HG03060 (cell line): ENCODE measurements at regions not wholly inside any gene's neighbourhood (a gene's known extent, or its start where the extent isn't known, plus 50 kb on each side); places are given as distances from the start of the nearest gene placed in this dataset.
A peak's percentile ranks its signal among the peaks of the same experiment; 100 is the strongest.
"Not testable (repeated sequence)": the region's sequence is repeated elsewhere in the genome, so short reads cannot be mapped to it uniquely, and the experiment has no call there.

Source experiments
- ATAC-seq: cut with Tn5 transposase; IDR thresholded peaks from one replicate; pipeline ENCODE4 v1.9.1; 2021; ENCODE audit warnings: low read depth, moderate number of reproducible peaks; ENCODE audit not compliant: unreplicated experiment

DNA sequence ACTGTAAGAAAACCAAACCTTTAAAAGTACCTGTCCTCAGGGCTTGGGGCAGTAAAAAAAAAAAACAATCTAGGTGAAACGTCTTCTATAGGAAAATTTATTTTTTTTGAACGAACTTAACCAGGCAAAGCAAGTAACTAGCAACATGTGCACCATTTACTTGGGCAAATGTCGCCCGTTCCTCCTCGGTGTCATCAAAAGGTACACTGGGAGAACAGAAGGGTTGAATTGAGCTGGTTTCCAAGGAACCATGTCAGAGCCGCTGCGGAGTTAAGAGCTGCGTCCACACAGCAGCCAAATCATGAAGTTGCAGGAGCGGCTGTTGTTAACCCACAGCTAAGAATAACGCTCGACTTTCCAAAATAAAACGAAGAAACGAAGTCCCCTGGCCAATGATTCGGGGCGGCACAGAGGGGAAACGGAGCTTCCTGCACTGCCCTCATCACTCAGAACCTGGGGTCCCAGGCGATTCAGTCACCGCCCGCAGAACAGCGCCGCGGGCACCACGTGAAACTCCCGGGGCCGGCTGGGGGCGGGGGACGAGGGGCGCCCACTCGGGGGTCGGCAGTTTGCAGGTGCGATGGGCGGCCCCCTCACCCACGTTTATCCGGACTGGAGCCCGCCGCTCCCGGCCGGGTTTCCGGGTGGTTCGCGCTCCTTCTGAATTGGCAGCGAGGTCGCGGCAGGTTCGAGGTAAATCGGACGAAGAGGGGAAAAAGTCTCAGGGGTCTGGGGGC lies 53.6 kb upstream of the PLGLB1 start:
- not testable (repeated sequence) for ATAC-seq

DNA sequence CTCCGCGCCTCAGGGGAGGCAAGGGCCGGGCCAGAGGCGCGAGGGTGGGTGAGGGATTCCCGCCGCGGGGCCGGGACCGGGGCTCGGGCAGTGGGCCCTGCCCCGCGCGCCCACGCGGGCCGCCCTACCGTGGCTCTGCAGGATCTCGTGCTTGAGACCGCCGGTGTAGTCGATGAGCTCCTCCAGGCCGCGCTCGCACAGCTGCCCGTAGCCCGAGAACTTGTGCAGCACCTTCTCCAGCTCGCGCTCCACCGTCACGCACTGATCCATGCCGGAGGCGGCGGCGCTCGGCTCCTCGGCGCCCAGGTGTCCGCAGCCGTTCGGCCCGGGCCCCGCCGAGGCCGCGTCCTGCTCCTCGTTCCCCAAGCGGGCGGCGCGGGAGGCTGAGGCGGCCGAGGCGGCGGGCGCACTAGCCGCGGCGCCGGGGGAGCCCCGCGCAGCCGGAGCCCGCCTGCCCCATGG lies 54.2 kb upstream of the PLGLB1 start:
- ATAC-seq = peak; percentile 6

DNA sequence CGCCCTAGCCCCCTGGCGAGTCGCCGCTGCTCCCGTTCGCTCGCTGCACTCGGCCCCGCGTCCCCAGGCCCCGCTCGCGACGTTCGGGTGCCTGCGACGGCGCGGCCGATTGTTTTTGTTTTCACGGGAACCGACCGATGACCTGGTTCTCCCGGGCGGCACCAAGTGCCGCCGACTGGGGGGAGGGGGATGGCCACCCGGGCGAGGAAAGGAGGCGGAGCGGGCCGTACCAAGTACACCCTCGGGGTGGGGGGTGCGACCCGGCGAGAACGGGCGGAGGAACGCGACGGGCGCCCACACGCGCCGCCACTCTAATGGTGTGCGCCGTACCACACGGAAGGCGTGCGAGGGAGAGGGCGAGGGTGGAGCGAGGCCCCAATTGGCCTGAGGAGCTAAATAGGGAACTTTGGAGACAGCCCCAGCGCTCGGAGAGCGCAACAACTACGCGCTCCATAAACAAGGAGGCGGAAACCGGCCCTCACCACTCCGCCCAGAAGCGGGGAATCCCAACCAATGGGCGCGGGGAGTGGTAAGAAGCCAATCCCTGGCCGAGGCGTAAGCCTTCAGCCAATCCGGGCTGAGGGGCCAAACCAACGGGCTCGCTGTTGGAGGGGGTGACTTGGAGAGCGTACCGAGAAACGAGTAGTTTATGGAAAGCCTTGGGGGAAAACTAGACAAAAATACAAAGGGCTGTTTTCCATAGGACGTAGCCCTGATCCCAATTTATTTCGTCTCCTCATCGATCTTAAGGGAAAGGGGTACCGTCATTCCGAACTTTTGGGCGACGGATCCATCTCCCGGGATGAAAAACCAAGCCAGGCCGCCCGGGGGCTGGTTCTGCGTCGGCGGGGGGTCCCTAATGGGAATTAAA lies 54.8 kb upstream of the PLGLB1 start:
- ATAC-seq = peak; percentile 90

DNA sequence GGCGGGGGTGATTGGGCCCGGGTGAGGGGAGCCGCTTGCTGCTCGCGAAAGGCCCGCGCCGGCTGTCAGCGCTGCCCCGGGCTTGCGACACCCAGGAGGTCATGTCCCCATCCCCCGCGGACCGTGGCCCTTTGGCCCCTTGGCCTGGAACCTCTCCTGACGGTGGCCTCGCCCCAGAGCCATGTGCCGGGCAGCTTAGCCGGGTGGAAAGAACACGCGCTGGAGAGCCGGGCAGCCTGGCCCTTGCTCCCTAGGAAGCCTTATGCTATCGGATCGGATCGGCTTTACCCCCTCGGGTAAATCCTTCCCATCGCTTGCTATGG lies 55.4 kb upstream of the PLGLB1 start:
- ATAC-seq = not testable (repeated sequence)

DNA sequence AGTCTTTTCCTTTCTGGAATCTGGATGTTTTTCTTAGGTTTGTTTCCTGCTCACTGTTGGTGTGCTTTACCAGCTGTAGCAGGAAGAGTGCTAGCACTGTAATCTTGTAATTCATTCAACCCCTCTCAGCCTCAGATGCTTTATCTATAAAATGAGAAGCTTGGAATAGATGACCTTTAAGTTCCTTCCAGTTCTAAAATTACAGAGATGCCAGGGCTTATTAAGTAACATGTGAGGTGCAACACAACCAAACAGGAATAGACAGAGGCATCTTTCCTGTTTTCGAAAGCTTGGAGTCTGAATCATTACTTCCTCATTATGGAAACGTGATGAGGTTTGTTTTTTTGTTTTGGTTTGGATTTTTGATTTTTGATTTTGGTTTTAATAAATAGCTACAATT lies 60.1 kb upstream of the PLGLB1 start:
- ATAC-seq = not testable (repeated sequence)

DNA sequence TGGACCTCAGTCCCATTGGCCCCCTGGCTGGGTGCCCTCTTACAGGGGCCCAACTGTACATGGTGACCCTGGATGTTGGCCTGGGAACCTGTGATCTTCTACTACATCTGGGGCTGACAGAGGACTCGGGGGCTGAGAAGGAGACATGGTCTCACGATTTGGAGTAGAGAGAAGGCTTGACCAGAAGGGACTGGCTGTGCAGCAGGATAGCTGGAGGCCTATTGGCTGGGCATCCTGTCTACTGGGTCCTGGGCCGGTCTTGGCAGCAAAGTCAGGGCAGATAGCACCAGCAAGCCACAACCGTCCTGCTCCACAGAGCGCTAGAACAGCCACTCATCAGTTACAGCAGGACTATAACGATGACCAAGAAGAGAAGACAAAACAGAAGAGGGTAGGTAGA lies 66.4 kb upstream of the PLGLB1 start:
- ATAC-seq = not testable (repeated sequence)

DNA sequence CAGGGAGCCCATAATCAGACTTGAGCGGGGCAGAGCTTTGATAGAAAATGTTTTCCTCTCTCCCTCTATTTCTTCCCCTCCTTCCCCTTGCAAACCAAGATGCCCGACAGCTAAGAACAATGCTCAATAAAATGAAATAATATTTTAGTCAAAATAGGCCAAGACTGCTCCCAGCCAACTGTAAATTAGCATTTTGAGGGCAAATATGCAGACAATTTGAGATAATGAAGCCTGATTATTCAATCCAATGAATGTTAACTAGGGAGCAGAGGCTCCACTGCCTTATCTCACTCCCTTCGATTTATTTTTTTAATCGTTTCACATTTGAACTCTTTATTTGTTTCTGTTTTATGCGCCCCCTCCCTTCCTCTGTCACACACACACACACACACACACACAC lies 67.8 kb upstream of the PLGLB1 start:
- not testable (repeated sequence) for ATAC-seq

DNA sequence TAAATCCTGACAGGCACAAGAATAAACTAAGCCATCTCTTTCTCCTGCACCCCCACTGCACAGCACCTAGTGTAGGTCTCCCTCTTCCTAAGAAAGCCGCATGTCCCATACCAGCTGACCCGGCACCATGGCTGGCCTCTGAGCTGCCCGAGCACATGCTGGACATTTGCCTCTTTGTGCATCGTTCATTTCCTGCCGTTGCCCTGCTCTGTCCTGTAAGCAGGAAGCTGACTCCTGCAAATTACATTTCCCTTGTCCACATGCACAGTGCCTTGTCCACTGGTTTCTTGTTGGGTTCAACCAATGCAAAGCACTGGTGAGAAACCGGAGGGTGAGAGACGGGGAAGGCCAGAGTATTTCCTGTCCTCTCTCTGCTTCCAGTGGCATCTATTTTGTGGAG lies 71.6 kb upstream of the PLGLB1 start:
- not testable (repeated sequence) for ATAC-seq

DNA sequence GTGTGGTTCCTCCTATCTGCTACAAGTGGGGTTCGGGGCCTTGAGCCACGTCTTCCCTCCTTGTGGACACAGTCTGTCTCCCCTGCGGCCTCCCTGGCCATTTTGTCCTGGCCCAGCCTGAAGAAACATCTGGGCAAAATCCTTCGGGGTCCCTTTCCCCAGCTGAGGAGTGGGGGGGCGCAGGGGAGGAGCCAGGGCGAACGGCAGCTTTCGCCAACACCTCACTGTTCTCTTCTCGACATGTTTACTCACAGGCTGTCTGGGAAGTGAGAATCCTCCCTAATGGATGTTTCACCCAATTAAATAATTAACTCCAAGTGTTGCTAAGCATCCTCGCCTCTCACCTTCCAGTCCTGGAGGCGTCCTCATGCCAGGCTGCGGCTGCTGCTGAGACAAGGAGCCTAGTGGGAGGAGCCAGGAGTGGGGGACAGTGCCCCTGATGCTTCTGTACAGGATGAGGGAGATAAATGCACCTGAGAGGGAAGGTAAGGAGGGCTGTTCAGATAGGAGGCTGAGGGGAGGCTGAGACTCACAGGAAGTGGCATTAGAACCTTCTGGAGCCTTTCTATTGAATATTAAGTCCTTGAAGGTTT lies 72.4 kb upstream of the PLGLB1 start:
- ATAC-seq = not testable (repeated sequence)

DNA sequence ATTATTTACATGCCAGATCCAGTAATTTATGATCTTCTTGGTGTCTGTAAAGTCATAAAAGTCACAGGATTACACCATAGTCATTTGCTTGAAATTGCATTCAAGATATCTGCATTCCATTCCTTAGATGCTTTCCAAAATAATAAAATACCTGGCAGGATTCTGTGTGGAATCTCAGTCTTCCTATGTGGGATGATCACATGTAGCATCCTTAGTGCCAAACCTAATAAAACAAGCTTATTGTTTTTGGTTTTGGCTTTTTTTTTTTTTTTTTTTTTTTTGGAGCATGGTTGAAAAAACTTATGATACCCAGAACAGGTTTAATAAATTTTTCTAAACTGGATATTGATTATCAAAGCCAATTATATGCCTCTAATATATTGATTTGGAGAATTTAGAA lies 74.2 kb upstream of the PLGLB1 start:
- not testable (repeated sequence) for ATAC-seq

DNA sequence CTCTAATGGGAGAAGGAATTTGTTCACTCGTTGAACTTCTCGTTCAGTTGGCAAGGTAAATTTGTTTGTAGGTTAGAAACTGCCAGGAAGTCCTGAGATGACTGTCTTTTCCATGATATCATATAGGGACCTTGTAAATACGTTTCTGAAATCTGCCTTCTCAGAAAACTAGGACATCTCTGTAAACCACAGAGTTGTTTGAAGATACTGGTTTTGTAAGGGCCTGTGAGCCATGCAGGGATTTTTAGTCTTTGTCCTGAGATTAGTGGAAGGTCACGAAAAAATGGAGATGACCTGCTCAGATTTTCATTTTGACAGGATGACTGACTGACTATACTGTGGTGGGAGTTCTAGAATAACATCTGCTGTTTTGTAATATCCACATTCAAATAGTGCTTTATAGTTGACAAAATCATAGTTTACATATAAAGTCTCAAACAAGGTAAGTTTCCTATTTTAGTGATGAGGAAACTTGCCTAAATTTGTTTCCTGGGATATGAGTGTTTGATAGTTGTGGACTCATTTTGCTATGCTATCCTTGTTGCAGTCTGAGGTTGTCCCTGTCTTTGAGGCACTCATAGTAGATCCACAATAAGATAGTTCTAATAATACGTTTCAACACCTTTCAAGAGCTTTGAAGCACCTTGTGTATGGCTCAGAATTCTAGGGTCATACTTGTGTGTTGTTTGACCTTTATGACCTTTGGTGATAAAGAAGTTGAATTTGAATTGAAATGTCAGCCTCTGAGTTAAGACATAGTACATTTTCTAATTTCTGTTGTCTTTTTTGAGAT lies 107.3 kb upstream of the PLGLB1 start:
- ATAC-seq = not testable (repeated sequence)

DNA sequence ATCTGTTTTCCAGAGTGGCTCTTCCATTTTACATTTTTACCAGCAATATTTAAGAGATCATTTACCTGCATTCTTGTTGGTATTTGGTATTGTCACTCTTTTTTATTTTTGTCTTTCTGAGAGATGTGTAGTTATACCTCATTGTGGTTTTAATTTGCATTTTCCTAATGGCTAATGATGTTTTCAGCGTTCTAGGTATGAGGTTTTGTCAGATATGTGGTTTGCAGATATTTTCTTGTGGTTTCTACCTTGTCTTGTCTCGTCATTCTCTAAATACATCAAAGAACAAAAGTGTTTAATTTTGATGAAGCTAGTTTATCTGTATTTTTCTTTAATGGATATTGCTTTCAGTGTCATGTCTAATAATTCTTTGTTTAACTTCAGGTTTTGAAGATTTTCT lies 110.9 kb upstream of the PLGLB1 start:
- ATAC-seq = not testable (repeated sequence)

DNA sequence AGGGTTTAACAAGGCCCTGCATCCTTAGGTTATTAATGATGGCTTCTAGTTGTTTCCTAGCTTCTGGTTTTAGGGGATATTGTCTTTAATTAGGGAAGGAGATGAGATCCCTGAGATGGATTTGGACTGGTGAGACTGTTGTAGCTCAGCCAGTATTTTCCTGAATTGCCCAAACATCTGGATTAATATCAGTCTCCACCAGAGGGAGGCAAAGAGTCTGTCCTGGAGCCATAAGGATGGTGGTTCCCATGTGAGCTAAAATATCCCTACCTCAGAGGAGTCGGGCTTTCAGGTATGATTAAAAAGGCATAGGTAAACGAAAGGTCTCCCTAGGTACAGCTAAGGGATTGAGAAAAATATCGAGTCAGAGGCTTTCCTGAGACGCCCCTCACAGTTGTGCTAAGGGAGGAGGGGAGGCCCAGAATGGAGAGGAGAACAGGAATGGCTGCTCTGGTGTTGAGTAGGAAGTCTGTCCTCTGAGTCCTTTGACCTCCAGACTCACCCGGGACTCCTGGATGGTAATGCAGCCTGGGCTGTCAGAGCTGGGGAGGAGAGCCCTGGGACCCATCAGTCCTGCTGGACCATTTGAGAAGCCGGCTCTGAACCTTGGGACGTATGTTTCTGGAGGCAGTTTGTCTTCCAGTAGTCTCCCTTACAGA lies 130.3 kb upstream of the PLGLB1 start:
- not testable (repeated sequence) for ATAC-seq

DNA sequence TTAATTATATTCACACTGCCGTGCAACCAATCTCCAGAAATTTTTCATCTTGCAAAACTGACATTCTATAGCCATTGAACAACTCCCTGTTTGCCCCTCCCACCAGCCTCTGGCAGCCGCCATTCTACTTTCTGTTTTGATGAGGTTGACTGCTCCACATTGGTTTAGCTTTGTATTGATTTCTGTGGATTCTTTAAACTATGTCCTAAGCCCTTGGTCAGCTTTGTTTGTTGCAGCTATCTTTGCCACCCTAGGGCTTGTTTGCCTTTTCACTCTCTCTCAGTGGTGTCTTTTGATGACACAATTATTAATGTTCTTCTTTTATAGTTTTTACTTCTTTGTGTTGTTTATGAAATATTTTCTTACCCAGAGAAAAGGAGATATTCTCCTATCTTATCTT lies 152.8 kb upstream of the PLGLB1 start:
- not testable (repeated sequence) for ATAC-seq

DNA sequence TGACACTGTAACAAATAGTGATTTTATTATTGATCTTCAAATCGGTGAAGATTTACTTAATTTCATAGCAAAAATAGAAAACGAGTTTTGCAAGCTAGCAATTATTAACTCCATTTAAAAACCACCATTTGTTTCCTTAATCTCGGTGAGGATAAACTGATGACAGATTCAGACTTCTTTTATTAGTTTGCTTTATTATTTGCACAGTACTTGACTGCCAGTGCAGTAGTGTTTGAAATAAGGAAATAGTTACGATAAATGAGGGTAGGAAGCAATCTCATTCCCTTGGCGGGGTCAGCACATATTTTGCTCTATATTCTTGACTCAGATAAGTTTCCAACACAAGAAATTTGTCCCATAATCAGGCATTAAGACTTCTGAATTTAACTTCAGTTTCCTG lies 161.7 kb upstream of the PLGLB1 start:
- ATAC-seq = not testable (repeated sequence)

DNA sequence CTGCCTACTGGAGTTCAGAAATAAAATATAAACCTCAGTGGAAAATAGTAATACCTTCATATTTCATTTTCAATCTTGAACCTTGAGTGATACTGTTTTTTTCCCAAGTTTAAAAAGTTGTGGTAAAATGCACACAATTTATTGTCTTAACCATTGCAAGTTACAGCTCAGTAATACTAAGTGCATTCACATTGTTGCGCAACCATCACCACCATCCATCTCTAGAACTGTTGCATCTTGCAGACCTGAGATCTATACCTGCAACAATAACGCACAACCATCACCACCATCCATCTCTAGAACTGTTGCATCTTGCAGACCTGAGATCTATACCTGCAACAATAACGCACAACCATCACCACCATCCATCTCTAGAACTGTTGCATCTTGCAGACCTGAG lies 162.6 kb upstream of the PLGLB1 start:
- not testable (repeated sequence) for ATAC-seq

DNA sequence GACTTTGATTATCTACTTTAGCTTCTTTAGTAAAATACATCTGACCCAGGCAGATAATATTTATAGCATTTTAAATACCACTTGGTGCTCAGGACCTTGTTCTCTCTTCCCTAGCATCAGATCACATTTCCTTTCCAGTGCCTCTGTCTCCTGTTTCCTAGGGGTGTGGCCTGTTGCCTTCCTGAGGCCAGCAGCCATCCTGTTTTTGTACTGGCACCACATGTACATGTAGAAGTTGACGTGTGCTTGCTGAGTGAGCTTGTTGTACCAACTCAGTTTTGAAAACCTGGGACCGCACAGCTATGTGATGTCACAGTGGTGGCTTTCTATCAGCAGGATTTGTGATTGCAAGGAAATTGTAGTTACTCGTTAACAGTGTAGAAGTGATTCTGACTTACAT lies 167.6 kb upstream of the PLGLB1 start:
- not testable (repeated sequence) for ATAC-seq

DNA sequence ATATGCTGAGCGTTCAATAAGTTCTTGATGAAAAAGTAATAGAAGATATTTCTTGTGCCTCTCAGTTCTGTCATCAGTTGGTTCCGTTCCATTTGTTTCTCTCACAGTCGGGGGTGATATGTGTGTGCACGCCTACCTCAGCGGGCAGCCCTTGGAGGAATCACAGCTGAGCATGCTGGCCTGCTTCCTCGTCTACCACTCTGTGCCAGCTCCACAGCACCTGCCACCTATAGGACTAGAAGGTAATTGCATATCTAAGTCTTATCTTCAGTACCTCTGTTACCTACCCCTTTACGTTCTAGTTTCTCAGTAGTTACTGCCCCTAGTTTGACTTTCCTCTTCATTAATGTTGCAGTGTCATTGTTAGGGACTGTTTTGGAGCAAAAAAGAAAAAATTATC lies 171.7 kb upstream of the PLGLB1 start:
- peak; percentile 57 for ATAC-seq

DNA sequence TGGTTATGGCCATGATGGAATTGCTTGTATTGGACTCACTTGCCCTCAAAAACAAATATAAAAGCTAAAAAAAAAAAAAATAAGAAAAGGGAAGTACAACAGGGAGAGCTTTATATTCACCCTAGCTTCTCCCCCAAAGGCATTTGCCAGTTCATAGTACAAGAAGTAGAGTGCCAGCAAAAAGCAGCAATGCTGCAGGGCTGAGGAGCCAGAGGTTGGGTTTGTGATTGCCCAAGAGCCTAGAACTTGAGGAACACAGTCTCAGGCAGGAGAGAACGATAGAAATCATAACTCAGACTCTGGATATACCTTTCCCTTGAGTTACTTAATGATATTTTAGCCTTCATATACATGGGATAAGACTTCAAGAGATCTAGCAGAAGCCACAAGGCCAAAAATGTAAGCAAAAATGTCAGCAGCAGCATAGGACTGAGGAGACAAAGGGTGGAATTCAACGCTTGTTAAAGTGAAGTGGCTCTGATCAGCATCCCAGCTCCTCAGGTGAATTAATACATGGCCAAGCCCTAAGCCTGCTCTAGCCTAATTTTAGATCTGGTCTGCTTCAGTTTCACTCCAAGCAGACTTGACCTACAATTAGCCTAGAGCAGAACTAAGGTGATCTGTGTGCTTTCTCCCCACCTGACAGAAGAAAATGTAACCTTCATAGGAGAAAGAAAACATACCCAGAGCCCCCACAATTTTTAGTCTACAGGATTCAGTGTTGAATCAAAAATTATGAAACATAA lies 172.8 kb upstream of the PLGLB1 start:
- not testable (repeated sequence) for ATAC-seq
